Tibial nerve (tissue), 4 donors: ENCODE measurements at regions not wholly inside any gene's neighbourhood (a gene's known extent, or its start where the extent isn't known, plus 50 kb on each side); places are given as distances from the start of the nearest gene placed in this dataset.

ENCODE experiments used
- DNase-seq, 2 donors: peaks; one replicate each; pipeline ENCODE4 v3.0.0-alpha.2; 2019; ENCODE audit warnings: low spot score in 2 of 2
- H3K27ac ChIP-seq, 4 donors: fragments of 200-600 bp; sonication (generic) in 3 of 4; one replicate each; pipeline ENCODE4 v1.5.1; 2017 to 2019; ENCODE audit warnings: mild to moderate bottlenecking in 1 of 4
- H3K27me3 ChIP-seq, 2 donors: fragments of 200-600 bp; sonication (generic) in 1 of 2; one replicate each; pipeline versions ENCODE4 v1.5.1 to v1.6.0; 2017 to 2019
- H3K36me3 ChIP-seq, 3 donors: fragments of 200-600 bp; sonication (generic); one replicate each; pipeline ENCODE4 v1.5.1; 2018 to 2019
- H3K4me1 ChIP-seq, 4 donors: fragments of 200-600 bp; sonication (generic) in 3 of 4; one replicate each; pipeline ENCODE4 v1.5.1; 2017 to 2019
- H3K4me3 ChIP-seq, 4 donors: fragments of 200-600 bp; sonication (generic) in 3 of 4; one replicate each; pipeline ENCODE4 v1.5.1; 2017 to 2019; ENCODE audit warnings: mild to moderate bottlenecking in 1 of 4, moderate library complexity in 1 of 4
- H3K9me3 ChIP-seq, 4 donors: fragments of 200-600 bp; sonication (generic) in 3 of 4; one replicate each; pipeline ENCODE4 v1.5.1; 2017 to 2019
- CTCF ChIP-seq, 5 experiments: fragments of 200-600 bp in 3 of 5; fragments of 450-650 bp in 2 of 5; sonication (generic) in 3 of 5; IDR thresholded peaks; one replicate each; pipeline ENCODE4 v1.5.1; 2016 to 2019; ENCODE audit warnings: antibody characterized with exemption in 5 of 5, mild to moderate bottlenecking in 3 of 5, moderate library complexity in 2 of 5
- EP300 ChIP-seq, 2 donors: sonication (generic); formaldehyde crosslinking; IDR thresholded peaks; one replicate each; pipeline ENCODE4 v1.6.1; 2017; ENCODE audit warnings: antibody characterized with exemption in 2 of 2, mild to moderate bottlenecking in 1 of 2
- POLR2A ChIP-seq, 2 donors: fragments of 450-650 bp; IDR thresholded peaks; one replicate each; pipeline ENCODE4 v1.6.1; 2017; ENCODE audit warnings: antibody characterized with exemption in 2 of 2, mild to moderate bottlenecking in 2 of 2, moderate library complexity in 2 of 2
- WGBS, 2 donors: methylation state at CpG; one replicate each; pipeline ENCODE4 v1.1.5; 2018; 5-methylcytosine and 5-hydroxymethylcytosine counted together

DNA sequence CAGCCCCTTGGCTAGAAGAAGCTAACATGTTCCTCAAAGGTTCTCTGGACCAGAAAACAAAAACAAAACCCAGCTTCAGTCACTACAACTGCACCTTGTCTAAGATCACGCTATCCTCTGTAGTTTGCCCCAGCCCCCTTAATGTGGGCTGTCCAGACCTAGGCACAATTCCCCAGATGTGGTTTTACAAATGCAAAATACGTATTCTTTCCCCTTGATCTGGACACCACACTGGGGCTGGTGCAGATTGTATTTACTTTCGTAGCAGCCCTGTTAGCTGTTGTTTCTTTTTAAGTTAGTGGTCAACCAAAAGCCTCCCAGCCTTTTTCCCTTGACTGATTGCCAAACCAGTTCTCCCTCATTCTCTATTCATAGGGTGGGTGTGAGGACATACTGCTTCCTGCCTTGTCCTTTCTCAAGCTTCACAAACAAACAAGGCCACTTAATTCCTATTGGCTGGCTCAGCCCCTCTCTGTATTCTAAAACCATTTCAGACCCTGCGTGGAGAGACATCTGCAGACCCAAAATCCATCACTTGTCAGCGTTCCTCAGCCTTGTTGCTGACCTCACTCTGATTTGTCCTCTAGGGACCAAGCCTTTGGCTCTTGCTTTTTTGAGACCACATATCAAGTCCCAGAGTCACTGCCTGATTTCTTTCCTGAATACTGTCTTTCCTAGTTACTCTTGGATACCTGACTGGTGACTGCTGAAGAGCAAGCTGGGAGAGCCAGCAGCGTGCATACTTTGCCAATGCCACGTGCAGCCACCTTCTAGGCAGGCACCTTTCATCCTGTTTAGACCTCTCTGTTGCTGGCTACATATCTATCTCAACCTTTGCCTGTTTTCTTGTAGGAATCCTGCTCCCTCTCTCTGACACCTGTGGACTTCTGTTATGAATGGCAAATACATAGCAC is 96.4 kb upstream of the RAB3GAP2 start:
- Histone ChIP-seq H3K27ac (peak overlapping the region in 1 of 4 donors; percentile 34), H3K4me1 (peaks cover 0 to 28% (median 0%) of the 10 kb centered on the region in 4 donors), H3K36me3 (no peaks in the 10 kb centered on the region), H3K4me3 (no peak overlapping the region), H3K9me3 (no peaks in the 10 kb centered on the region), H3K27me3 (no peaks in the 10 kb centered on the region)
- 57 to 64% methylated on average over 7 of the region's 7 CpGs for WGBS, 2 donors
- TF ChIP-seq POLR2A (IDR thresholded peaks at IDR 0.05) = no peak
- no peak for TF ChIP-seq CTCF (IDR thresholded peaks at IDR 0.05)
- no peak for TF ChIP-seq EP300 (IDR thresholded peaks at IDR 0.05)
- no peak for DNase-seq

DNA sequence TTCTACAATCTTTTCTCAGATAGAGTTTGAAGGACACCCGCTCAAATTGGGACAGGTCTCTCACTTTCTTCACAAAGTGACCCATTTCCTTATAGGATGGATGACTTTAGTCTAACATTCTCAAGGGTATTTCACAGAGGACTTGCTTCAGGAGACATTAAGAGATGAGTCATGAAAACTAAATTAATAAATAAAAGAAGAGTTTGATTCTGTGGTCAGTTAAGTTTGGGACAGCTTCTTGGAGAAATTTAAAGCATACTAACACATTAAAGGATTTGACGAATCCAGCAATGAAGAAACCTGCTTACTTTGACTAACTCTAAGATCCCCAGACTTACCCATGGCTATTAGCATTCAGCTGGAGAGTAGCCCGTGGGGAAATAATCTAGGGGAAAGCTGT is 95.6 kb upstream of the RAB3GAP2 start:
- Histone ChIP-seq H3K36me3 (no peaks in the 10 kb centered on the region), H3K4me1 (peaks cover 0 to 28% (median 0%) of the 10 kb centered on the region in 4 donors), H3K27ac (no peak overlapping the region), H3K27me3 (no peaks in the 10 kb centered on the region), H3K9me3 (no peaks in the 10 kb centered on the region), H3K4me3 (no peak overlapping the region)
- TF ChIP-seq POLR2A (IDR thresholded peaks at IDR 0.05) = no peak
- TF ChIP-seq CTCF (IDR thresholded peaks at IDR 0.05) = no peak
- no peak for TF ChIP-seq EP300 (IDR thresholded peaks at IDR 0.05)
- 80% methylated on average over 3 of the region's 3 CpGs for WGBS, 2 donors
- DNase-seq = no peak

DNA sequence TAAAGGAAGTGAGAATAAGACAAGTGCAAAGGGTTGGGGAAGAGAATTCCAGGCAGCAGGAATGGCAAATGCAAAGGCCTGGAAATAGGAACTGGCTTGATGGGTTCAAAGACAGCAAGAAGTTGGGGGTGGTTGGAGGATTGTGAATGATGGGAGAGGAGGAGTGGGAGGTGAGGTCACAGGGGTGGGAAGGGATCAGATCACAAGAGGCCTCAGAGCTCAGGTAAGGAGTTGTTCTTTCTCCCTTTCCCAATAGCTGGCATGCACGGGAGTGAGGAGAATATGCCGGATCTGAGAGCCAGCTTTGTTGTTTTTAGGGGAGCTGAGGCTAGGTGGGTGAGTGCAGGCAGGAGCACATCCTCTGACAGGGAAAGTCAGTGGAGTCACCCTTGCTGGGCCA is 94.0 kb upstream of the RAB3GAP2 start:
- 85 to 95% methylated on average over 2 of the region's 2 CpGs for WGBS, 2 donors
- no peaks in the 10 kb centered on the region for H3K27me3 ChIP-seq
- no peak overlapping the region for H3K4me3 ChIP-seq
- no peaks in the 10 kb centered on the region for H3K9me3 ChIP-seq
- peaks cover 0 to 28% (median 0%) of the 10 kb centered on the region in 4 donors for H3K4me1 ChIP-seq
- no peaks in the 10 kb centered on the region for H3K36me3 ChIP-seq
- DNase-seq = no peak
- TF ChIP-seq POLR2A (IDR thresholded peaks at IDR 0.05) (no peak), CTCF (IDR thresholded peaks at IDR 0.05) (no peak), EP300 (IDR thresholded peaks at IDR 0.05) (no peak)
- no peak overlapping the region for H3K27ac ChIP-seq

DNA sequence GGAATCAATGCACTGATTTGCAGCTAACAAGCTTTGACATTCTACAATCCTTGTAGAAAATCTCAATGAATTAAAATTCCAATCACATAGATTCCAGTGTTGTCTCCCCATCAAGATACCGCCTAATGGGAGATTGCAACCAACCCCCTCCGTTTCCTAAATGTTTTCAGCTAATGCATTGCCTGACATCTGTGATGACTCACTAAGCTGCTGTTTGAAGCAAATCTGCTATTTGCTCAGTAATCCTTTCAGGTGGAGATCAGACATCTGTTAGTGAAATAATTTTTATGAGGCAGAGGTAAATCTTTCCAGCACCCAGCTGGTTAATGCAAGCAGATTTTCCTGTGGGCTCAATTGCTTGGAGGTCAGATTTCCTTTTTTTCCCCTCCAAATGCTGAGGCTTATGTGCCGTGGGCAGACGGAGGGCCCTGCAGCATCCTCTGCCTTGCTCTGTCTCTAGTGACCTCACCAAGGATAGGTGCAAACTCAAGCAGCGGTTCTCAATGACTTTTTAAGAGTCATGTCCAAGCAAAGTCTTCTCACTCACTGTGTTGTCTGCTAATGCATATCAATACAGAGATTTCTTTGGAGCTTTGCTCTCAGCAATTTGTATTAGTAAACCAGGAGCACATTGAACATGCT is 91.1 kb upstream of the RAB3GAP2 start:
- WGBS, 2 donors = 59 to 60% methylated on average over 5 of the region's 5 CpGs
- DNase-seq = no peak
- Histone ChIP-seq H3K4me1 (peaks cover 0 to 4% (median 0%) of the 10 kb centered on the region in 4 donors), H3K9me3 (no peaks in the 10 kb centered on the region), H3K4me3 (no peak overlapping the region), H3K27ac (no peak overlapping the region), H3K27me3 (no peaks in the 10 kb centered on the region), H3K36me3 (no peaks in the 10 kb centered on the region)
- TF ChIP-seq CTCF (IDR thresholded peaks at IDR 0.05) (no peak), POLR2A (IDR thresholded peaks at IDR 0.05) (no peak), EP300 (IDR thresholded peaks at IDR 0.05) (no peak)
